HEK293 (cell line): ENCODE measurements at regions not wholly inside any gene's neighbourhood (a gene's known extent, or its start where the extent isn't known, plus 50 kb on each side); places are given as distances from the start of the nearest gene placed in this dataset.
A peak's percentile ranks its signal among the peaks of the same experiment; 100 is the strongest.

Experiments used
- CTCF ChIA-PET: fragments of 350-600 bp; formaldehyde crosslinking; extraction: SDS; loops from one replicate; lab custom pipeline; 2021; ENCODE audit warnings: antibody characterized with exemption; lab: Yijun Ruan, JAX
- POLR2A ChIA-PET: fragments of 300-600 bp; formaldehyde crosslinking; extraction: SDS; loops from one replicate; lab custom pipeline; 2020; ENCODE audit warnings: antibody characterized with exemption, inconsistent platforms; lab: Yijun Ruan, JAX
- H3K27ac ChIP-seq: fragments of 200-500 bp; sonication (Bioruptor generic); 2 replicates; pipeline ENCODE4 v1.5.1; 2014; ENCODE audit warnings: low read depth, low read length, control low read depth, inconsistent platforms; ENCODE audit errors: extremely low read depth
- H3K36me3 ChIP-seq, 2 experiments: fragments of 200-500 bp in 1 of 2; sonication (Bioruptor generic) in 1 of 2; 1 replicate in 1 of 2; 2 replicates in 1 of 2; pipeline ENCODE4 v1.5.1; 2014 to 2017; ENCODE audit warnings: inconsistent platforms in 2 of 2, low read length in 2 of 2; ENCODE audit not compliant: control insufficient read depth in 2 of 2, insufficient read depth in 1 of 2
- H3K4me1 ChIP-seq: fragments of 200-500 bp; sonication (Bioruptor generic); 2 replicates; pipeline ENCODE4 v1.5.1; 2014; ENCODE audit warnings: mild to moderate bottlenecking, low read length, inconsistent platforms; ENCODE audit not compliant: control insufficient read depth, insufficient read depth
- H3K4me3 ChIP-seq: 2 replicates; pipeline ENCODE4 v1.5.1; 2011; ENCODE audit warnings: low read depth, mild to moderate bottlenecking, control low read depth, low read length, moderate library complexity
- H3K9me3 ChIP-seq: fragments of 200-500 bp; sonication (Bioruptor generic); 2 replicates; pipeline ENCODE4 v1.5.1; 2014; ENCODE audit warnings: low read depth, low read length, inconsistent platforms; ENCODE audit not compliant: control insufficient read depth, insufficient read depth
- MYNN ChIP-seq: fragments of 450-650 bp; formaldehyde crosslinking; IDR thresholded peaks from 2 replicates; pipeline ENCODE4 v1.5.1; 2016; ENCODE audit warnings: missing biosample characterization, missing genetic modification characterization, borderline replicate concordance
- ZNF121 ChIP-seq: fragments of 450-650 bp; formaldehyde crosslinking; IDR thresholded peaks from 2 replicates; pipeline ENCODE4 v1.5.1; 2016; ENCODE audit warnings: missing biosample characterization, missing genetic modification characterization
- ZNF23 ChIP-seq: fragments of 450-650 bp; formaldehyde crosslinking; IDR thresholded peaks from 2 replicates; pipeline ENCODE4 v1.5.1; 2016; ENCODE audit warnings: missing biosample characterization, missing genetic modification characterization, borderline replicate concordance
- ZNF266 ChIP-seq: fragments of 450-650 bp; formaldehyde crosslinking; IDR thresholded peaks from 2 replicates; pipeline ENCODE4 v1.5.1; 2016; ENCODE audit warnings: missing biosample characterization, missing genetic modification characterization, low read depth
- ZNF292 ChIP-seq: fragments of 450-650 bp; formaldehyde crosslinking; IDR thresholded peaks from 2 replicates; pipeline ENCODE4 v1.5.1; 2016; ENCODE audit warnings: low read depth, missing biosample characterization, missing genetic modification characterization, borderline replicate concordance
- ZNF350 ChIP-seq: fragments of 450-650 bp; formaldehyde crosslinking; IDR thresholded peaks from 2 replicates; pipeline ENCODE4 v1.5.0; 2017; ENCODE audit warnings: missing biosample characterization, mild to moderate bottlenecking, missing genetic modification characterization
- ZNF514 ChIP-seq: fragments of 450-650 bp; formaldehyde crosslinking; IDR thresholded peaks from 2 replicates; pipeline ENCODE4 v1.5.1; 2016; ENCODE audit warnings: missing biosample characterization, missing genetic modification characterization
- TF ChIP-seq, protein P1 (sequence below): fragments of 450-650 bp; IDR thresholded peaks from 2 replicates; pipeline ENCODE4 v1.5.1; 2018; ENCODE audit warnings: missing biosample characterization, mild to moderate bottlenecking, missing genetic modification characterization
- TF ChIP-seq, protein P2 (sequence below): sonication (generic); formaldehyde crosslinking; IDR thresholded peaks from 2 replicates; pipeline ENCODE4 v1.8.1; 2022; ENCODE audit warnings: mild to moderate bottlenecking, moderate library complexity, missing genetic modification reagents
- TF ChIP-seq, protein P3 (sequence below): fragments of 450-650 bp; formaldehyde crosslinking; IDR thresholded peaks from 2 replicates; pipeline ENCODE4 v1.5.1; 2016; ENCODE audit warnings: missing biosample characterization, missing genetic modification characterization, borderline replicate concordance
- TF ChIP-seq, protein P4 (sequence below): fragments of 450-650 bp; formaldehyde crosslinking; IDR thresholded peaks from 2 replicates; pipeline ENCODE4 v1.5.1; 2016; ENCODE audit warnings: missing biosample characterization, missing genetic modification characterization
- TF ChIP-seq, protein P5 (sequence below): fragments of 450-650 bp; formaldehyde crosslinking; IDR thresholded peaks from 2 replicates; pipeline ENCODE4 v1.5.1; 2016; ENCODE audit warnings: missing biosample characterization, missing genetic modification characterization
- TF ChIP-seq, protein P6 (sequence below): fragments of 450-650 bp; formaldehyde crosslinking; conservative IDR thresholded peaks from 2 replicates; pipeline ENCODE4 v1.5.1; 2016; ENCODE audit warnings: low read depth, missing biosample characterization, missing genetic modification characterization
- TF ChIP-seq, protein P7 (sequence below): fragments of 450-650 bp; formaldehyde crosslinking; IDR thresholded peaks from 2 replicates; pipeline ENCODE4 v1.5.0; 2017; ENCODE audit warnings: missing biosample characterization, missing genetic modification characterization, borderline replicate concordance
- TF ChIP-seq, protein P8 (sequence below): fragments of 450-650 bp; formaldehyde crosslinking; IDR thresholded peaks from 2 replicates; pipeline ENCODE4 v1.5.1; 2016; ENCODE audit warnings: missing biosample characterization, missing genetic modification characterization, borderline replicate concordance

DNA sequence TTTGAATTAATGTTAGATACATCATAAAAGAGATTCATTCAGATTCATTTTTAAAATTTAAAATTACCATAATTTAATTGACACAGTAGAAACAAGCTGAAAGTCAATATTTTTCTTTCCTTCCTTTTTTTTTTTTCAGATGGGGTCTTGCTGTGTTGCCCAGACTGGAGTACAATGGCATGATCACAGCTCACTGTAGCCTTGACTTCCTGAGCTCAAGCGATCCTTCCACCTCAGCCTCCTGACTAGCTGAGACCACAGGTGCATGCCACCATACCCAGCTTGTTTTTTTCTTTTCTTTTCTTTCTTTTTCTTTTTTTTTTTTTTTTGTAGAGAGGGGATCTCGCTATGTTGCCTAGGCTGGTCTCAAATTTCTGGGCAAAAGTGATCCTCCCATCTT is 131.6 kb upstream of the TBCA start:
- 0 out of 2 replicates have a peak, but pooled peaks cover 3% of the 10 kb centered on the region for H3K4me1 ChIP-seq
- H3K27ac ChIP-seq = no peak overlapping the region
- H3K36me3 ChIP-seq = no peaks in the 10 kb centered on the region
- TF ChIP-seq ZNF350 (tag by site-specific recombination) = no peak
- TF ChIP-seq, protein P1, sequence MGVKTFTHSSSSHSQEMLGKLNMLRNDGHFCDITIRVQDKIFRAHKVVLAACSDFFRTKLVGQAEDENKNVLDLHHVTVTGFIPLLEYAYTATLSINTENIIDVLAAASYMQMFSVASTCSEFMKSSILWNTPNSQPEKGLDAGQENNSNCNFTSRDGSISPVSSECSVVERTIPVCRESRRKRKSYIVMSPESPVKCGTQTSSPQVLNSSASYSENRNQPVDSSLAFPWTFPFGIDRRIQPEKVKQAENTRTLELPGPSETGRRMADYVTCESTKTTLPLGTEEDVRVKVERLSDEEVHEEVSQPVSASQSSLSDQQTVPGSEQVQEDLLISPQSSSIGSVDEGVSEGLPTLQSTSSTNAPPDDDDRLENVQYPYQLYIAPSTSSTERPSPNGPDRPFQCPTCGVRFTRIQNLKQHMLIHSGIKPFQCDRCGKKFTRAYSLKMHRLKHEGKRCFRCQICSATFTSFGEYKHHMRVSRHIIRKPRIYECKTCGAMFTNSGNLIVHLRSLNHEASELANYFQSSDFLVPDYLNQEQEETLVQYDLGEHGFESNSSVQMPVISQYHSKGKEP (tag by site-specific recombination) = no peak
- peak; percentile 96 for TF ChIP-seq ZNF121 (tag by site-specific recombination)
- TF ChIP-seq, all 188 proteins: peak for 1
- Histone ChIP-seq H3K4me3 (no peak overlapping the region), H3K9me3 (no peaks in the 10 kb centered on the region)
- POLR2A ChIA-PET = no interaction called here
- CTCF ChIA-PET = no interaction called here

DNA sequence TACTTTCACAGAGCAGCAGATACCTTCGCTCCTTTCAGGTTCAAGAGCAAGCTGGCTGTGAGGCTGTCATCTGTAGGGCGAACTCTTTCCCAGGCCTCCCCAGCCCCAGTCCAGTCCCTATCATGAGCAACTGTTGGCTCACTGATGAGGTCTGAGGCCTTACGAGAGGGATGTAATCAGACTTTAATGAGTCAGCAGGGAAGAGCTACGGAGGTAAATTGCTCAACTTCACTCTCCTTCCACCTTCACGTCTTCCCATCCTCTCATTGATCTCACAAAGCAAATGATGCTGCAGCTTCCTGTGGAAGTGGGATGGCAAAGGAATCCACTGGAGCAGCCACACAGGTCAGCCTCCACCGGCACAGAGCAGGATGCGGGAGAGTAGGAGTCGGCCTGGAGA is 130.7 kb upstream of the TBCA start:
- ChIA-PET CTCF (no interaction called here), POLR2A (no interaction called here)
- H3K4me1 ChIP-seq = 0 out of 2 replicates have a peak, but pooled peaks cover 3% of the 10 kb centered on the region
- no peak overlapping the region for H3K4me3 ChIP-seq
- H3K9me3 ChIP-seq = no peaks in the 10 kb centered on the region
- no peak overlapping the region for H3K27ac ChIP-seq
- no peaks in the 10 kb centered on the region for H3K36me3 ChIP-seq
- TF ChIP-seq ZNF292 (tag by site-specific recombination) (no peak), ZNF266 (tag by site-specific recombination) (no peak), ZNF23 (tag by site-specific recombination) (no peak), MYNN (no peak), ZNF514 (tag by site-specific recombination) (no peak)
- TF ChIP-seq, protein P2, sequence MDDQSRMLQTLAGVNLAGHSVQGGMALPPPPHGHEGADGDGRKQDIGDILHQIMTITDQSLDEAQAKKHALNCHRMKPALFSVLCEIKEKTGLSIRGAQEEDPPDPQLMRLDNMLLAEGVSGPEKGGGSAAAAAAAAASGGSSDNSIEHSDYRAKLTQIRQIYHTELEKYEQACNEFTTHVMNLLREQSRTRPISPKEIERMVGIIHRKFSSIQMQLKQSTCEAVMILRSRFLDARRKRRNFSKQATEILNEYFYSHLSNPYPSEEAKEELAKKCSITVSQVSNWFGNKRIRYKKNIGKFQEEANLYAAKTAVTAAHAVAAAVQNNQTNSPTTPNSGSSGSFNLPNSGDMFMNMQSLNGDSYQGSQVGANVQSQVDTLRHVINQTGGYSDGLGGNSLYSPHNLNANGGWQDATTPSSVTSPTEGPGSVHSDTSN (CRISPR knock-in tag) = no peak
- TF ChIP-seq, protein P3, sequence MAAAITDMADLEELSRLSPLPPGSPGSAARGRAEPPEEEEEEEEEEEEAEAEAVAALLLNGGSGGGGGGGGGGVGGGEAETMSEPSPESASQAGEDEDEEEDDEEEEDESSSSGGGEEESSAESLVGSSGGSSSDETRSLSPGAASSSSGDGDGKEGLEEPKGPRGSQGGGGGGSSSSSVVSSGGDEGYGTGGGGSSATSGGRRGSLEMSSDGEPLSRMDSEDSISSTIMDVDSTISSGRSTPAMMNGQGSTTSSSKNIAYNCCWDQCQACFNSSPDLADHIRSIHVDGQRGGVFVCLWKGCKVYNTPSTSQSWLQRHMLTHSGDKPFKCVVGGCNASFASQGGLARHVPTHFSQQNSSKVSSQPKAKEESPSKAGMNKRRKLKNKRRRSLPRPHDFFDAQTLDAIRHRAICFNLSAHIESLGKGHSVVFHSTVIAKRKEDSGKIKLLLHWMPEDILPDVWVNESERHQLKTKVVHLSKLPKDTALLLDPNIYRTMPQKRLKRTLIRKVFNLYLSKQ (tag by site-specific recombination) = no peak
- TF ChIP-seq, protein P4, sequence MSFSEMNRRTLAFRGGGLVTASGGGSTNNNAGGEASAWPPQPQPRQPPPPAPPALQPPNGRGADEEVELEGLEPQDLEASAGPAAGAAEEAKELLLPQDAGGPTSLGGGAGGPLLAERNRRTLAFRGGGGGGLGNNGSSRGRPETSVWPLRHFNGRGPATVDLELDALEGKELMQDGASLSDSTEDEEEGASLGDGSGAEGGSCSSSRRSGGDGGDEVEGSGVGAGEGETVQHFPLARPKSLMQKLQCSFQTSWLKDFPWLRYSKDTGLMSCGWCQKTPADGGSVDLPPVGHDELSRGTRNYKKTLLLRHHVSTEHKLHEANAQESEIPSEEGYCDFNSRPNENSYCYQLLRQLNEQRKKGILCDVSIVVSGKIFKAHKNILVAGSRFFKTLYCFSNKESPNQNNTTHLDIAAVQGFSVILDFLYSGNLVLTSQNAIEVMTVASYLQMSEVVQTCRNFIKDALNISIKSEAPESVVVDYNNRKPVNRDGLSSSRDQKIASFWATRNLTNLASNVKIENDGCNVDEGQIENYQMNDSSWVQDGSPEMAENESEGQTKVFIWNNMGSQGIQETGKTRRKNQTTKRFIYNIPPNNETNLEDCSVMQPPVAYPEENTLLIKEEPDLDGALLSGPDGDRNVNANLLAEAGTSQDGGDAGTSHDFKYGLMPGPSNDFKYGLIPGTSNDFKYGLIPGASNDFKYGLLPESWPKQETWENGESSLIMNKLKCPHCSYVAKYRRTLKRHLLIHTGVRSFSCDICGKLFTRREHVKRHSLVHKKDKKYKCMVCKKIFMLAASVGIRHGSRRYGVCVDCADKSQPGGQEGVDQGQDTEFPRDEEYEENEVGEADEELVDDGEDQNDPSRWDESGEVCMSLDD (tag by site-specific recombination) = no peak
- TF ChIP-seq, protein P5, sequence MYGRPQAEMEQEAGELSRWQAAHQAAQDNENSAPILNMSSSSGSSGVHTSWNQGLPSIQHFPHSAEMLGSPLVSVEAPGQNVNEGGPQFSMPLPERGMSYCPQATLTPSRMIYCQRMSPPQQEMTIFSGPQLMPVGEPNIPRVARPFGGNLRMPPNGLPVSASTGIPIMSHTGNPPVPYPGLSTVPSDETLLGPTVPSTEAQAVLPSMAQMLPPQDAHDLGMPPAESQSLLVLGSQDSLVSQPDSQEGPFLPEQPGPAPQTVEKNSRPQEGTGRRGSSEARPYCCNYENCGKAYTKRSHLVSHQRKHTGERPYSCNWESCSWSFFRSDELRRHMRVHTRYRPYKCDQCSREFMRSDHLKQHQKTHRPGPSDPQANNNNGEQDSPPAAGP (tag by site-specific recombination) = no peak
- TF ChIP-seq, protein P6, sequence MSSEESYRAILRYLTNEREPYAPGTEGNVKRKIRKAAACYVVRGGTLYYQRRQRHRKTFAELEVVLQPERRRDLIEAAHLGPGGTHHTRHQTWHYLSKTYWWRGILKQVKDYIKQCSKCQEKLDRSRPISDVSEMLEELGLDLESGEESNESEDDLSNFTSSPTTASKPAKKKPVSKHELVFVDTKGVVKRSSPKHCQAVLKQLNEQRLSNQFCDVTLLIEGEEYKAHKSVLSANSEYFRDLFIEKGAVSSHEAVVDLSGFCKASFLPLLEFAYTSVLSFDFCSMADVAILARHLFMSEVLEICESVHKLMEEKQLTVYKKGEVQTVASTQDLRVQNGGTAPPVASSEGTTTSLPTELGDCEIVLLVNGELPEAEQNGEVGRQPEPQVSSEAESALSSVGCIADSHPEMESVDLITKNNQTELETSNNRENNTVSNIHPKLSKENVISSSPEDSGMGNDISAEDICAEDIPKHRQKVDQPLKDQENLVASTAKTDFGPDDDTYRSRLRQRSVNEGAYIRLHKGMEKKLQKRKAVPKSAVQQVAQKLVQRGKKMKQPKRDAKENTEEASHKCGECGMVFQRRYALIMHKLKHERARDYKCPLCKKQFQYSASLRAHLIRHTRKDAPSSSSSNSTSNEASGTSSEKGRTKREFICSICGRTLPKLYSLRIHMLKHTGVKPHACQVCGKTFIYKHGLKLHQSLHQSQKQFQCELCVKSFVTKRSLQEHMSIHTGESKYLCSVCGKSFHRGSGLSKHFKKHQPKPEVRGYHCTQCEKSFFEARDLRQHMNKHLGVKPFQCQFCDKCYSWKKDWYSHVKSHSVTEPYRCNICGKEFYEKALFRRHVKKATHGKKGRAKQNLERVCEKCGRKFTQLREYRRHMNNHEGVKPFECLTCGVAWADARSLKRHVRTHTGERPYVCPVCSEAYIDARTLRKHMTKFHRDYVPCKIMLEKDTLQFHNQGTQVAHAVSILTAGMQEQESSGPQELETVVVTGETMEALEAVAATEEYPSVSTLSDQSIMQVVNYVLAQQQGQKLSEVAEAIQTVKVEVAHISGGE (tag by site-specific recombination) = no peak
- TF ChIP-seq, protein P7, sequence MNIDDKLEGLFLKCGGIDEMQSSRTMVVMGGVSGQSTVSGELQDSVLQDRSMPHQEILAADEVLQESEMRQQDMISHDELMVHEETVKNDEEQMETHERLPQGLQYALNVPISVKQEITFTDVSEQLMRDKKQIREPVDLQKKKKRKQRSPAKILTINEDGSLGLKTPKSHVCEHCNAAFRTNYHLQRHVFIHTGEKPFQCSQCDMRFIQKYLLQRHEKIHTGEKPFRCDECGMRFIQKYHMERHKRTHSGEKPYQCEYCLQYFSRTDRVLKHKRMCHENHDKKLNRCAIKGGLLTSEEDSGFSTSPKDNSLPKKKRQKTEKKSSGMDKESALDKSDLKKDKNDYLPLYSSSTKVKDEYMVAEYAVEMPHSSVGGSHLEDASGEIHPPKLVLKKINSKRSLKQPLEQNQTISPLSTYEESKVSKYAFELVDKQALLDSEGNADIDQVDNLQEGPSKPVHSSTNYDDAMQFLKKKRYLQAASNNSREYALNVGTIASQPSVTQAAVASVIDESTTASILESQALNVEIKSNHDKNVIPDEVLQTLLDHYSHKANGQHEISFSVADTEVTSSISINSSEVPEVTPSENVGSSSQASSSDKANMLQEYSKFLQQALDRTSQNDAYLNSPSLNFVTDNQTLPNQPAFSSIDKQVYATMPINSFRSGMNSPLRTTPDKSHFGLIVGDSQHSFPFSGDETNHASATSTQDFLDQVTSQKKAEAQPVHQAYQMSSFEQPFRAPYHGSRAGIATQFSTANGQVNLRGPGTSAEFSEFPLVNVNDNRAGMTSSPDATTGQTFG (tag by site-specific recombination) = no peak
- TF ChIP-seq, protein P8, sequence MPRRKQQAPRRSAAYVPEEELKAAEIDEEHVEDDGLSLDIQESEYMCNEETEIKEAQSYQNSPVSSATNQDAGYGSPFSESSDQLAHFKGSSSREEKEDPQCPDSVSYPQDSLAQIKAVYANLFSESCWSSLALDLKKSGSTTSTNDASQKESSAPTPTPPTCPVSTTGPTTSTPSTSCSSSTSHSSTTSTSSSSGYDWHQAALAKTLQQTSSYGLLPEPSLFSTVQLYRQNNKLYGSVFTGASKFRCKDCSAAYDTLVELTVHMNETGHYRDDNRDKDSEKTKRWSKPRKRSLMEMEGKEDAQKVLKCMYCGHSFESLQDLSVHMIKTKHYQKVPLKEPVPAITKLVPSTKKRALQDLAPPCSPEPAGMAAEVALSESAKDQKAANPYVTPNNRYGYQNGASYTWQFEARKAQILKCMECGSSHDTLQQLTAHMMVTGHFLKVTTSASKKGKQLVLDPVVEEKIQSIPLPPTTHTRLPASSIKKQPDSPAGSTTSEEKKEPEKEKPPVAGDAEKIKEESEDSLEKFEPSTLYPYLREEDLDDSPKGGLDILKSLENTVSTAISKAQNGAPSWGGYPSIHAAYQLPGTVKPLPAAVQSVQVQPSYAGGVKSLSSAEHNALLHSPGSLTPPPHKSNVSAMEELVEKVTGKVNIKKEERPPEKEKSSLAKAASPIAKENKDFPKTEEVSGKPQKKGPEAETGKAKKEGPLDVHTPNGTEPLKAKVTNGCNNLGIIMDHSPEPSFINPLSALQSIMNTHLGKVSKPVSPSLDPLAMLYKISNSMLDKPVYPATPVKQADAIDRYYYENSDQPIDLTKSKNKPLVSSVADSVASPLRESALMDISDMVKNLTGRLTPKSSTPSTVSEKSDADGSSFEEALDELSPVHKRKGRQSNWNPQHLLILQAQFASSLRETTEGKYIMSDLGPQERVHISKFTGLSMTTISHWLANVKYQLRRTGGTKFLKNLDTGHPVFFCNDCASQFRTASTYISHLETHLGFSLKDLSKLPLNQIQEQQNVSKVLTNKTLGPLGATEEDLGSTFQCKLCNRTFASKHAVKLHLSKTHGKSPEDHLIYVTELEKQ (tag by site-specific recombination) = no peak
